ENCODE measurements at regions not wholly inside any gene's neighbourhood (a gene's known extent, or its start where the extent isn't known, plus 50 kb on each side); places are given as distances from the start of the nearest gene placed in this dataset.

- no peaks in the 10 kb centered on the region for H3K79me2 ChIP-seq (ENCODE audit: control insufficient read depth, insufficient read depth, low read length)
- dilution Hi-C loops (cut with MboI; ENCODE audit: extremely low pct_ligation_motif_present, low sequenced_read_pairs): no loop called here
- intact Hi-C loops (cut with micrococcal nuclease): no loop called here
- ChIA-PET CTCF (no interaction called here), POLR2A (no interaction called here)
- H3K9ac ChIP-seq (replicated peaks; ENCODE audit: extremely low read depth, insufficient read depth, low read length): no peak overlapping the region
- no peak overlapping the region for H3K4me3 ChIP-seq (replicated peaks in 1 of 3; ENCODE audit: insufficient read depth in 1 of 3, low read depth in 1 of 3, low read length in 3 of 3)
- no peak overlapping the region for H3K27ac ChIP-seq (ENCODE audit: insufficient read depth, low read depth, low read length)
- no peaks in the 10 kb centered on the region for H3K36me3 ChIP-seq (ENCODE audit: control insufficient read depth in 2 of 2, extremely low read depth in 1 of 2, insufficient read depth in 2 of 2, low read length in 2 of 2)
- BruUV-seq (replicated peaks): no TSS peak
- FAIRE-seq (no peak), DNase-seq (ENCODE audit: low read depth, low spot score) (no peak)
- no peak overlapping the region for H2AFZ ChIP-seq (ENCODE audit: low read depth, low read length)
- H3K4me2 ChIP-seq (ENCODE audit: insufficient read depth, low read length): no peak overlapping the region
- H3K4me1 ChIP-seq (ENCODE audit: control insufficient read depth, extremely low read depth, insufficient read depth, low read length): no peaks in the 10 kb centered on the region
- H3K9me1 ChIP-seq (replicated peaks; ENCODE audit: control insufficient read depth, extremely low read depth, insufficient read depth, low read length): no peaks in the 10 kb centered on the region
- no peaks in the 10 kb centered on the region for H3K27me3 ChIP-seq (ENCODE audit: control insufficient read depth in 2 of 2, insufficient read depth in 2 of 2, low read length in 2 of 2)
- H4K20me1 ChIP-seq (replicated peaks; ENCODE audit: control insufficient read depth, extremely low read depth, insufficient read depth, low read length): no peaks in the 10 kb centered on the region
- no peak for TF ChIP-seq FOS (IDR thresholded peaks at IDR 0.05; ENCODE audit: borderline replicate concordance, insufficient read depth, low read length)
- TF ChIP-seq EZH2 (IDR thresholded peaks at IDR 0.05; ENCODE audit: borderline replicate concordance, low read depth, low read length, severe bottlenecking): no peak
- no peak for TF ChIP-seq GATA2 (IDR thresholded peaks at IDR 0.05; ENCODE audit: insufficient read depth, insufficient read length, low read depth, low read length)
- no peak for TF ChIP-seq MAX (IDR thresholded peaks at IDR 0.05; ENCODE audit: insufficient read depth, insufficient read length)
- no peak for TF ChIP-seq POLR2AphosphoS5 (IDR thresholded peaks at IDR 0.05; ENCODE audit: insufficient read depth, low read depth, low read length)
- no peak for TF ChIP-seq JUN (IDR thresholded peaks at IDR 0.05; ENCODE audit: borderline replicate concordance, insufficient read depth, insufficient read length, low read depth)
- no peak for TF ChIP-seq CTCF (IDR thresholded peaks at IDR 0.05; ENCODE audit: extremely low read depth in 1 of 2, insufficient read depth in 1 of 2, low read depth in 1 of 2, low read length in 2 of 2)
- TF ChIP-seq MYC (IDR thresholded peaks at IDR 0.05; ENCODE audit: low read depth, low read length): no peak
- TF ChIP-seq POLR2A (IDR thresholded peaks at IDR 0.05; ENCODE audit: low read depth, low read length): no peak
- no peaks in the 10 kb centered on the region for H3K9me3 ChIP-seq (replicated peaks; ENCODE audit: control insufficient read depth, insufficient read depth, low read length)
Measured at GRCh38 chr11:42812361-42812760, 499.4 kb upstream of the API5 start.

Data from endothelial cell of umbilical vein (primary cell).